ENCODE measurements at regions not wholly inside any gene's neighbourhood (a gene's known extent, or its start where the extent isn't known, plus 50 kb on each side); places are given as distances from the start of the nearest gene placed in this dataset.

GRCh38 chr2:226524381-226524843 is 275.2 kb downstream of the IRS1 start:
- TF ChIP-seq POLR2A (IDR thresholded peaks at IDR 0.05): no peak
- TF ChIP-seq, protein P1, sequence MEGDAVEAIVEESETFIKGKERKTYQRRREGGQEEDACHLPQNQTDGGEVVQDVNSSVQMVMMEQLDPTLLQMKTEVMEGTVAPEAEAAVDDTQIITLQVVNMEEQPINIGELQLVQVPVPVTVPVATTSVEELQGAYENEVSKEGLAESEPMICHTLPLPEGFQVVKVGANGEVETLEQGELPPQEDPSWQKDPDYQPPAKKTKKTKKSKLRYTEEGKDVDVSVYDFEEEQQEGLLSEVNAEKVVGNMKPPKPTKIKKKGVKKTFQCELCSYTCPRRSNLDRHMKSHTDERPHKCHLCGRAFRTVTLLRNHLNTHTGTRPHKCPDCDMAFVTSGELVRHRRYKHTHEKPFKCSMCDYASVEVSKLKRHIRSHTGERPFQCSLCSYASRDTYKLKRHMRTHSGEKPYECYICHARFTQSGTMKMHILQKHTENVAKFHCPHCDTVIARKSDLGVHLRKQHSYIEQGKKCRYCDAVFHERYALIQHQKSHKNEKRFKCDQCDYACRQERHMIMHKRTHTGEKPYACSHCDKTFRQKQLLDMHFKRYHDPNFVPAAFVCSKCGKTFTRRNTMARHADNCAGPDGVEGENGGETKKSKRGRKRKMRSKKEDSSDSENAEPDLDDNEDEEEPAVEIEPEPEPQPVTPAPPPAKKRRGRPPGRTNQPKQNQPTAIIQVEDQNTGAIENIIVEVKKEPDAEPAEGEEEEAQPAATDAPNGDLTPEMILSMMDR (IDR thresholded peaks at IDR 0.05): no peak
